B cell (primary cell): ENCODE measurements at regions not wholly inside any gene's neighbourhood (a gene's known extent, or its start where the extent isn't known, plus 50 kb on each side); places are given as distances from the start of the nearest gene placed in this dataset.

Source experiments
- ATAC-seq: fragments of 200-7000 bp; cut with Tn5 transposase; one replicate; pipeline ENCODE4 v1.10.0; 2021; ENCODE audit warnings: low read depth, mild to moderate bottlenecking, moderate number of reproducible peaks, moderate library complexity
- CTCF ChIA-PET: fragments of 350-600 bp; sonication (Branson Sonifier 250); formaldehyde crosslinking; loops from one replicate; lab custom pipeline; 2021; ENCODE audit warnings: antibody characterized with exemption, inconsistent platforms; lab: Charles Lee
- POLR2A ChIA-PET: fragments of 350-600 bp; sonication (Branson Sonifier 250); formaldehyde crosslinking; loops from one replicate; lab custom pipeline; 2021; ENCODE audit warnings: antibody characterized with exemption; lab: Charles Lee
- DNase-seq: peaks from one replicate; pipeline ENCODE4 v3.0.0; 2013
- H2AFZ ChIP-seq: 2 replicates; pipeline ENCODE4 v1.6.1; 2012; ENCODE audit warnings: mild to moderate bottlenecking, low read depth, low read length; ENCODE audit not compliant: insufficient read depth, poor library complexity, severe bottlenecking
- H3K27ac ChIP-seq, 2 donors: 1 replicate in 1 of 2; 2 replicates in 1 of 2; pipeline ENCODE4 v1.5.1; 2012 to 2013; ENCODE audit warnings: low read length in 2 of 2, mild to moderate bottlenecking in 2 of 2, moderate library complexity in 1 of 2
- H3K27me3 ChIP-seq, 4 experiments: fragments of 200-600 bp in 1 of 4; sonication (generic) in 1 of 4; replicated peaks in 1 of 4; 1 replicate in 2 of 4; 2 replicates in 2 of 4; pipeline versions ENCODE4 v1.6.1 to v1.7.0; 2013 to 2016; ENCODE audit warnings: low read length in 3 of 4, mild to moderate bottlenecking in 2 of 4, mixed read lengths in 1 of 4, moderate library complexity in 1 of 4; ENCODE audit not compliant: insufficient read depth in 4 of 4, control insufficient read depth in 3 of 4; ENCODE audit errors: control extremely low read depth in 1 of 4
- H3K36me3 ChIP-seq, 2 experiments: replicated peaks in 1 of 2; 1 replicate in 1 of 2; 2 replicates in 1 of 2; pipeline versions ENCODE4 v1.6.1 to v1.7.1; 2013; ENCODE audit warnings: low read length in 1 of 2; ENCODE audit not compliant: insufficient read depth in 2 of 2, control insufficient read depth in 1 of 2; ENCODE audit errors: control extremely low read depth in 1 of 2, extremely low read depth in 1 of 2
- H3K4me1 ChIP-seq, 2 donors: fragments of 200-600 bp in 1 of 2; sonication (generic) in 1 of 2; 1 replicate in 1 of 2; 2 replicates in 1 of 2; pipeline versions ENCODE4 v1.5.1 to v1.6.1; 2013 to 2017; ENCODE audit warnings: low read length in 2 of 2; ENCODE audit not compliant: control insufficient read depth in 2 of 2, insufficient read depth in 2 of 2
- H3K4me2 ChIP-seq: replicated peaks from 2 replicates; pipeline ENCODE3; 2012; ENCODE audit warnings: mild to moderate bottlenecking, low read depth, low read length; ENCODE audit not compliant: poor library complexity, severe bottlenecking
- H3K4me3 ChIP-seq, 5 experiments: fragments of 200-600 bp in 1 of 5; sonication (generic) in 1 of 5; 1 replicate in 3 of 5; 2 replicates in 2 of 5; pipeline versions ENCODE4 v1.5.1 to v1.7.0; 2011 to 2016; ENCODE audit warnings: low read length in 4 of 5, mild to moderate bottlenecking in 4 of 5, low read depth in 2 of 5, control low read depth in 1 of 5, moderate library complexity in 1 of 5; ENCODE audit not compliant: insufficient read depth in 1 of 5; ENCODE audit errors: control extremely low read depth in 1 of 5, extremely low read depth in 1 of 5
- H3K79me2 ChIP-seq: fragments of 200-600 bp; sonication (generic); one replicate; pipeline ENCODE4 v1.6.0; 2016; ENCODE audit warnings: low read length; ENCODE audit not compliant: control insufficient read depth, insufficient read depth
- H3K9ac ChIP-seq: fragments of 200-600 bp; sonication (generic); 2 replicates; pipeline ENCODE4 v1.6.1; 2017; ENCODE audit warnings: mild to moderate bottlenecking, low read length, moderate library complexity
- H3K9me3 ChIP-seq, 3 donors: one replicate each; pipeline versions ENCODE4 v1.6.1 to v1.7.1; 2013; ENCODE audit warnings: low read length in 2 of 3; ENCODE audit not compliant: control insufficient read depth in 2 of 3, insufficient read depth in 1 of 3; ENCODE audit errors: control extremely low read depth in 1 of 3
- H4K20me1 ChIP-seq: 2 replicates; pipeline ENCODE4 v1.6.0; 2012; ENCODE audit warnings: mild to moderate bottlenecking, low read length; ENCODE audit not compliant: insufficient read depth, control insufficient read depth, poor library complexity, severe bottlenecking
- H3K27ac Mint-ChIP-seq: one replicate; pipeline ENCODE4 v1.8.0; 2021; ENCODE audit warnings: mixed read lengths
- H3K27me3 Mint-ChIP-seq: one replicate; pipeline ENCODE4 v1.8.0; 2021; ENCODE audit warnings: mixed read lengths
- H3K4me1 Mint-ChIP-seq: one replicate; pipeline ENCODE4 v1.8.0; 2021; ENCODE audit warnings: mixed read lengths
- H3K4me3 Mint-ChIP-seq: one replicate; pipeline ENCODE4 v1.8.0; 2021; ENCODE audit warnings: mixed read lengths
- H3K9me3 Mint-ChIP-seq: one replicate; pipeline ENCODE4 v1.8.0; 2022; ENCODE audit warnings: mixed read lengths; ENCODE audit not compliant: insufficient read depth
- CTCF ChIP-seq: fragments of 200-600 bp; IDR thresholded peaks from one replicate; pipeline ENCODE4 v1.8.0; 2022; ENCODE audit warnings: antibody characterized with exemption, mild to moderate bottlenecking
- EZH2 ChIP-seq: IDR thresholded peaks from 2 replicates; pipeline ENCODE4 v1.6.1; 2012; ENCODE audit warnings: borderline replicate concordance, low read depth, mild to moderate bottlenecking, moderate library complexity, low read length; ENCODE audit not compliant: insufficient read depth, poor library complexity, severe bottlenecking
- WGBS: methylation state at CpG from one replicate; pipeline ENCODE4 v1.1.5; 2013; ENCODE audit warnings: missing lambda C conversion rate; ENCODE audit not compliant: insufficient coverage; 5-methylcytosine and 5-hydroxymethylcytosine counted together
- intact Hi-C: fragments of 100-400 bp; cut with micrococcal nuclease; formaldehyde crosslinking; loops from one replicate; pipeline ENCODE4 v1.10.0; 2022

GRCh38 chr5:13248253-13248652 is 696.2 kb downstream of the DNAH5 start:
- Mint-ChIP-seq H3K27me3 (no peaks in the 10 kb centered on the region), H3K4me1 (no peaks in the 10 kb centered on the region), H3K9me3 (peaks cover 11% of the 10 kb centered on the region), H3K4me3 (no peak overlapping the region), H3K27ac (no peak overlapping the region)
- Histone ChIP-seq H3K27me3 (no peaks in the 10 kb centered on the region), H3K36me3 (no peaks in the 10 kb centered on the region), H3K9ac (no peak overlapping the region), H3K9me3 (peaks cover 0 to 7% (median 0%) of the 10 kb centered on the region in 3 donors), H3K27ac (no peak overlapping the region), H2AFZ (no peak overlapping the region), H3K4me3 (no peak overlapping the region), H3K4me2 (no peak overlapping the region), H4K20me1 (no peaks in the 10 kb centered on the region), H3K4me1 (no peaks in the 10 kb centered on the region), H3K79me2 (no peaks in the 10 kb centered on the region)
- TF ChIP-seq CTCF: no peak
- TF ChIP-seq EZH2: no peak
- ATAC-seq (no peak), DNase-seq (no peak)
- ChIA-PET CTCF (no interaction called here), POLR2A (no interaction called here)
- intact Hi-C loops: no loop called here
- no CpG with 5 or more reads among the region's 3 CpGs for WGBS

- Histone ChIP-seq H4K20me1 (no peaks in the 10 kb centered on the region), H3K27me3 (no peaks in the 10 kb centered on the region), H3K9me3 (peaks cover 0 to 7% (median 0%) of the 10 kb centered on the region in 3 donors), H3K36me3 (no peaks in the 10 kb centered on the region), H3K27ac (no peak overlapping the region), H3K79me2 (no peaks in the 10 kb centered on the region), H3K4me1 (no peaks in the 10 kb centered on the region), H2AFZ (no peak overlapping the region), H3K4me3 (no peak overlapping the region), H3K9ac (no peak overlapping the region), H3K4me2 (no peak overlapping the region)
- no peak for ATAC-seq
- TF ChIP-seq CTCF: no peak
- TF ChIP-seq EZH2: no peak
- no peak overlapping the region for H3K27ac Mint-ChIP-seq
- H3K9me3 Mint-ChIP-seq: peaks cover 7% of the 10 kb centered on the region
- POLR2A ChIA-PET: no interaction called here
- CTCF ChIA-PET: no interaction called here
- 100% methylated on average over 3 of the region's 5 CpGs for WGBS
- H3K27me3 Mint-ChIP-seq: no peaks in the 10 kb centered on the region
- DNase-seq: no peak
- intact Hi-C loops: no loop called here
- H3K4me1 Mint-ChIP-seq: no peaks in the 10 kb centered on the region
- H3K4me3 Mint-ChIP-seq: no peak overlapping the region
These were observed 698.4 kb downstream of the DNAH5 start for GRCh38 chr5:13246053-13246452.
